Lung (tissue), 11 donors: ENCODE measurements at regions not wholly inside any gene's neighbourhood (a gene's known extent, or its start where the extent isn't known, plus 50 kb on each side); places are given as distances from the start of the nearest gene placed in this dataset.

ENCODE experiments used
- ATAC-seq: fragments of 200-7000 bp; cut with Tn5 transposase; one replicate; pipeline ENCODE4 v1.9.1; 2020; ENCODE audit warnings: moderate number of reproducible peaks; ENCODE audit not compliant: insufficient read depth, low FRiP score
- DNase-seq, 3 donors: peaks; one replicate each; pipeline ENCODE4 v3.0.0-alpha.2; 2013 to 2017
- H3K27ac ChIP-seq, 2 donors: one replicate each; pipeline ENCODE4 v1.5.1; 2013; ENCODE audit warnings: mild to moderate bottlenecking in 2 of 2, moderate library complexity in 2 of 2, control low read depth in 1 of 2, inconsistent platforms in 1 of 2, low read depth in 1 of 2, low read length in 1 of 2
- H3K27me3 ChIP-seq, 3 donors: one replicate each; pipeline ENCODE4 v1.5.1; 2013; ENCODE audit warnings: low read length in 2 of 3; ENCODE audit not compliant: control insufficient read depth in 3 of 3, insufficient read depth in 3 of 3
- H3K36me3 ChIP-seq, 4 donors: one replicate each; pipeline ENCODE4 v1.5.1; 2013; ENCODE audit warnings: low read length in 4 of 4, mild to moderate bottlenecking in 1 of 4, moderate library complexity in 1 of 4; ENCODE audit not compliant: control insufficient read depth in 4 of 4, insufficient read depth in 4 of 4
- H3K4me1 ChIP-seq, 5 donors: one replicate each; pipeline ENCODE4 v1.5.1; 2013; ENCODE audit warnings: low read length in 5 of 5, mild to moderate bottlenecking in 2 of 5, moderate library complexity in 1 of 5; ENCODE audit not compliant: control insufficient read depth in 5 of 5, insufficient read depth in 5 of 5
- H3K4me3 ChIP-seq: one replicate; pipeline ENCODE4 v1.5.1; 2013; ENCODE audit warnings: mild to moderate bottlenecking, control low read depth, moderate library complexity
- H3K9ac ChIP-seq, 2 donors: one replicate each; pipeline ENCODE4 v1.5.1; 2013; ENCODE audit warnings: low read length in 2 of 2, control low read depth in 1 of 2; ENCODE audit not compliant: insufficient read depth in 1 of 2
- H3K9me3 ChIP-seq, 4 donors: one replicate each; pipeline ENCODE4 v1.5.1; 2013; ENCODE audit warnings: low read length in 3 of 4, mild to moderate bottlenecking in 1 of 4, moderate library complexity in 1 of 4; ENCODE audit not compliant: control insufficient read depth in 4 of 4, insufficient read depth in 3 of 4
- CTCF ChIP-seq: IDR thresholded peaks from 2 replicates; pipeline ENCODE4 v1.5.1; 2012; ENCODE audit warnings: mild to moderate bottlenecking; ENCODE audit errors: control extremely low read depth, extremely low read depth
- WGBS, 2 donors: extraction: QIAGEN DNeasy Blood & Tissue Kit; methylation state at CpG; one replicate each; pipeline ENCODE4 v1.1.7; 2013; 5-methylcytosine and 5-hydroxymethylcytosine counted together
- donor health status: control.
- donor health status: control.
- donor health status: Bipolar disorder and iron deficiency.
- donor health status: healthy.
- donor health status: DM: yes; HTN: yes; CAD: no.

DNA sequence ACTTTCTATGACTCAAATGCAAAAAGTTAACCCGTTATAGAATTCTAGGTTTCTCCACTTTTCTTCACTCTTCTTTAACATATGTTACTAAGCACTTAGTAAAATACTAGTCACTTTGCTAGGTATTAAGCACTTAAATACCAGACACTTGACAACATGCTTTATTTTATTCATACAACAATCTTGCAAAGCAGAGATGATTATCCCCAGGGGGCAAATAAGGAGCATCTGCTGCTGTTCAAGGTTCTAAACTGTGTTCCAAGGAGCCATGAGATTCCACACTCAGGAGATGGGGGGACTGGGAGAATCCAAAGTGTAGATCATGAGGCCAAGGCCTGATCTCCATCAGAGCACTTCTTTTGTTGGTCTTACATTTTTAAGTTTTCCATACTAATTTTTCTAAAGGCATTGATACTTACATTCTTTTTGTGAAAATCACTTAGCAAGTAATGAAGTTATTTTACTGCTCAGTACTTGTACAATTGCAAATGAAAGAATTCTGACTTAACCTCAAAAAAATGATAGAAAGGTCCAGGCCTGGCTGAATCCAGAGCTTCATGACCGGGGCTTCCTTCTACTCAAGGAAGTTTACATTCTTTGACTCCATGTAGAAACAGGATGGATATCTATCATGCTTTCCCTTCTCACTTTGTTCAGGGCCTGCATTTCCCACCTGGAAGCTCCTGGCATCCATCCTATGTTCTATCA, 504.4 kb upstream of the WWC1 start:
- Histone ChIP-seq H3K9ac (no peak overlapping the region), H3K4me1 (peaks cover 0 to 12% (median 0%) of the 10 kb centered on the region in 5 donors), H3K9me3 (no peaks in the 10 kb centered on the region), H3K27me3 (no peaks in the 10 kb centered on the region), H3K4me3 (no peak overlapping the region), H3K36me3 (no peaks in the 10 kb centered on the region), H3K27ac (no peak overlapping the region)
- DNase-seq (no peak), ATAC-seq (no peak)
- TF ChIP-seq CTCF: no peak
- 83 to 93% methylated on average over 2 of the region's 2 CpGs for WGBS, 2 donors

DNA sequence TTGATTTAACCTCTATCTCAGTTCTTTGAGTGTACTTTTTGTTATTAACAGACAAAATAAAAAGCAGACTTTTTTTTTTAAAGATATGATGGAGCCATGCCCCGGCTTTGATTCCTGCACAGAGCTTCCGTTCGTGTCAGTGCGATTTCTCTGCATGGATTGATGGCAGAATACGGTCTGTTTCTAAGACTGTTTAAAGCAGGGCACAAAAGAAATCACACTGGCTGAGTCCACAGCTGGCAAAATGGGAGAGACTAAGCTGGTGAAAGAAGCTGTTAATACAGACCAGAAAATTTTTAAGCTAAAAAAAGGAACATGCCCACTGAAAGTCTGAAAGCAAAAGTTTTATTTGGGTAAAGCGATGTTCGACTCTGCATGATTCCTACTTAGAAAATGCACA, 501.4 kb upstream of the WWC1 start:
- WGBS, 2 donors: 88 to 92% methylated on average over 7 of the region's 7 CpGs
- no peak overlapping the region for H3K9ac ChIP-seq
- H3K27me3 ChIP-seq: no peaks in the 10 kb centered on the region
- no peaks in the 10 kb centered on the region for H3K9me3 ChIP-seq
- H3K4me1 ChIP-seq: no peaks in the 10 kb centered on the region
- no peak for ATAC-seq
- no peak for TF ChIP-seq CTCF
- H3K27ac ChIP-seq: no peak overlapping the region
- H3K36me3 ChIP-seq: no peaks in the 10 kb centered on the region
- DNase-seq: no peak
- H3K4me3 ChIP-seq: no peak overlapping the region

GRCh38 chr5:167790462-167791260, 500.8 kb upstream of the WWC1 start:
- no peaks in the 10 kb centered on the region for H3K36me3 ChIP-seq

More at GRCh38 chr5:167790462-167791260, 500.8 kb upstream of the WWC1 start:
- TF ChIP-seq CTCF: no peak
- H3K4me3 ChIP-seq: no peak overlapping the region
- H3K9ac ChIP-seq: no peak overlapping the region
- H3K9me3 ChIP-seq: no peaks in the 10 kb centered on the region
- 77 to 83% methylated on average over 8 of the region's 8 CpGs for WGBS, 2 donors
- H3K4me1 ChIP-seq: no peaks in the 10 kb centered on the region
- H3K27me3 ChIP-seq: no peaks in the 10 kb centered on the region
- ATAC-seq: no peak
- no peak overlapping the region for H3K27ac ChIP-seq
- DNase-seq: no peak
